GDM1 (cell line): ENCODE measurements at regions not wholly inside any gene's neighbourhood (a gene's known extent, or its start where the extent isn't known, plus 50 kb on each side); places are given as distances from the start of the nearest gene placed in this dataset.

ENCODE experiments used
- DNase-seq: peaks from one replicate; lab custom pipeline; 2025; lab: John Stamatoyannopoulos, UW

DNA sequence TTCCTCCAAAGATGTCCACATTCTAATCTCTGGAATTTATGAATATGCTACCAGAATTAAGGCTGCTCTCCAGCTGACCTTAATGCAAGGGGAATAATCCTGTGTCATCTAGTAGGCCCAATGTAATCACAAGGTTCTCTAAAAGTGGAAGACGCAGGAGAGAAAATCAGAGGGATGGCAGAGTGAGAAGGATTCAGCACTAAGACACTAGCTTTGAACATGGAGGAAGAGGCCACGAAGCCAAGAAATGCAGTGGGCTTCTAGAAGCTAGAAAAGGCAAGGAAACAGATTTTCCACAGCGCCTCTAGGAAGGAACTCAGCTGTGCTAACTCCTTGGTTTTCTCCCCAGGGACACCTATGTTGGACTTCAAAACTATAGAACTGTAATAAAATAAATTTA, 240.7 kb upstream of the TRAM1L1 start:
- DNase-seq, result no peak

DNA sequence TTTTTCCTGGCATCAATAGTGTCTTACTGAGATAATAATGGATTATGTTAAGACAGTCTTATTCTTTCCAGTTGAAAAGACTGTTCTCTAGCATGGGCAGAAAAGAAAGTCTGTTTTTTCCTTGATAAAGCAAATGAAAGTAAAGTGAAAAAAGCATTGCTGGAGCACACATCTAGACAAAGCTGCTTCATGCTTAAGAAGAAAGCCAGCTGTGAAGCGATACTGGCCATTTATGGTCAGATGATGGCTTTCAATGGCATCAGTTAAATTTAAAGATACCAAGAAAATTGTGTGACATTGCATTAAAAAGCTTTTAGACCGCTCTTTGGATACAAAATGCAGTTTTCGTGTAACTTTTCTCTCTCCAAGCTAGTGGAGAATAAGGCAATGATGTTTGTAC, 242.1 kb upstream of the TRAM1L1 start:
- DNase-seq, result no peak

- DNase-seq, result no peak
Observed at GRCh38 chr4:117328333-117328732, 243.0 kb upstream of the TRAM1L1 start.

GRCh38 chr4:117331817-117332216, 246.4 kb upstream of the TRAM1L1 start:
- DNase-seq, result no peak

GRCh38 chr4:117334451-117335188, 249.2 kb upstream of the TRAM1L1 start:
- DNase-seq, result no peak

DNA sequence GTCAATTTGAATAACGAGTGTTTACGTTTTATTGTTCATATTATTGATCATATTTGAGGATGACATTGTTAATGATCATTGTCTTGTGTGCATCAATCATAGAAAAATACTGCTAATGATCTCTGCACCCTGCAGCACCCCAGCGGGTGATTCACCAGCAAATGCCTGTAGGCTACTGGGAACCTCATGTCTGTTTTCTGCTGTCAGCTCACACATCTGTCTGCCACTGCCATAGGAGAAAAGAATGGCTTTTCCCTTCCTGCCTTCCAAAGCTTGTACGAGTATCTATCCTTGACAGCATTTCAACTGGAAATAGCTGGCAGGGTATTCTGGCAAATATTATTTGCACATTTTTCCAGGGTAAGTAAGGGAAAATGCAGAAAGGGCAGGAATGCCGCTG, 272.1 kb upstream of the TRAM1L1 start:
- no peak for DNase-seq

- no peak for DNase-seq
Observed at GRCh38 chr4:117357866-117358265, 272.5 kb upstream of the TRAM1L1 start.

DNA sequence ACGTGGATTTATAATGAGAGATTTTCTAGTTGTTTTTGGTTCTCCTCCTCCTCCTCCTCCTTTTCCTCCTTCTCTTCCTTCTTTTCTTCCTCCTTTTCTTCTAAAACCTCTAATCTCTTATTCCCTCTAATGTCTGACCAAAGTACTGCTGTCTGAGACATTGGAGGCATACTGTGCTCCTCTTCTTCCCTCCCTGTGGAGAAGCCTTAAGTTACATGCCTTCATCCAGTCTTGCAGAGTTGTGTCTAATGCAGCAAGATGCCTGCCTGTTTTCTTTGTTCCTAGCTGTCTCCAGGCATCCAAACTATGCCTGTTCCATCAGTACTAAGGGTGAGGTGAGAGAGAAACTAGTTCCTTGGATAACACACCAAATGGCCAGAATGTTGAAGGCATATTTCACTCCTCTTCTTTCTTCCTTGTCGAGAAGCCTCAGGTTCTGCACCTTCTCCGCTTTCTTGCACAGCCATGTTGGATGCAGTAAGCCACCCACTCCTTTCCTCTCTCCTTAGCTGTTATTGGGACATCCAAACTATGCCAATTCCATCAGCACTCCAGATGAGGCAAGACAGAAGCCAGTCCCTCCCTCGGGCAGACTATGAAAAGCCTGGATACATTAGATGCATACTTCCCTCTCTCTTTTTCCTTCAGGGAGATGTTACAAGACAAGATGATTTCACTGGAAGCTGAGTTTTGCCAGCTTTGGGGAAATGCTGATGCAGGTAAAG, 285.7 kb upstream of the TRAM1L1 start:
- DNase-seq, result no peak

GRCh38 chr4:117375101-117375500, 289.7 kb upstream of the TRAM1L1 start:
- DNase-seq, result no peak

DNA sequence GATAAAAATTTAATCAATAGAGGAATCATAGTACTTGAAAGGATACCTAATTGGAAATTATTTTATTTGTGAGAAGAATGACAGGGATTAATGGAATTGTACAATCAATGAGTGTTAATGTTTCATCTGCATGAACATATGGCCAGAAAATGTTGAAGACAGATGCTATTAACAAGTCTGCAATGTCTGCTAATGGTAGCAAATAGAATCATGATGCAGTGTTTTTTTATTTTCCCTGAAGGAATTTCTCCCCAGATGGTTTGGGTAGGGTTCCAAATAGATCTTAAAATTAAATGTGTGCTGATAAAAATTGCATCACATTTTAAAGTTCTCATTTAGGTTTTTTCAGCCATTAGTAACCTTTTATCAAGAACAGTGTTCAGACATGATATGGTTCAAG, 291.3 kb upstream of the TRAM1L1 start:
- no peak for DNase-seq

DNA sequence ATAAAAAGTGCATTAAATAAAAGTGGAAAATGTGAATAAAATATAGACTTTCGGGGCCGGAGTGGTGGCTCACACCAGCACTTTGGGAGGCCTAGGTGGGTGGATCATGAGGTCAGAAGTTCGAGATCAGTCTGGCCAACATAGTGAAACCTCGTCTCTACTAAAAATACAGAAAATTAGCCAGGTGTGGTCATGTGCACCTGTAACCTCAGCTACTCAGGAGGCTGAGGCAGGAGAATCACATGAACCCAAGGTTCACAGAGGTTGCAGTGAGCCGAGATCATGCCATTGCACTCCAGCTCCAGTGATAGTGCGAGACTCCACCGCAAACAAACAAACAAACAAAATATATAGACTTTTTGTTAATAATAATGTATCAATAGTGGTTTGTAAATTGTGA, 293.6 kb upstream of the TRAM1L1 start:
- no peak for DNase-seq

DNA sequence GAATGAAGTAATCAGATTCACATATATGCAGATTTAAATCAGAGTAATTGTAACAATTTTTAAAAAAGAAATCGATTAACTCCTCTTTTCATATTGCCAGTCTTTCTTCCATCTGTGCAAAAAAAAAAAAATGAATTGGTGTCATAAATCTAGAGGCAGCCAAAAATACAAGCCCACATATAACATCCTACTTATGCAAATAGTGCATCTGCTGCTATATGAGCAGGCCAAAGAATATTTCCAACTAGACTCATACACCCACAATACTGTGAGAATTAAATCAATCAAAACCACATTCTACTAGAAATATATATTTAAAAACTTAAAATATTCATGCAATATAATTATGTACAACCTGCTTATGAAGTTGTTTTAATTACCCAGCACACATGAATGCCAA, 298.1 kb upstream of the TRAM1L1 start:
- DNase-seq, result no peak

DNA sequence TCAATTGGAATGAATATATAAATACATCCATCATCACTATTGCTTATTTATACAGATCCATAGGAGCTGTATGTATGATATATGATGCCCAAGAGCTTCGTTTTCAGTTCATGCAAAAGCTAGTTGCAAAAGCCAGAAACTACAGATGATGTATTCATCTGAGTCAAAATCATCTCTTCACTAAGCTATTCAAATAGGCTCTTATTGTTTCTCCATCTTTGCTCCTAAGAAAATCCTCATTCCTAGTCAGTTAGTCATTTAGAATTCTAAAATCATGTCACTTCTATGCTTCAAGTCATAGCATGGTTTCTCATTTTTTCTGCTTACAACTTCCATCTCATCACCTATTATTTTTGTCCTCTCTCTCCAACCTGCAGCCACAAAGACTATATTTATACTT, 300.1 kb upstream of the TRAM1L1 start:
- DNase-seq, result no peak

DNA sequence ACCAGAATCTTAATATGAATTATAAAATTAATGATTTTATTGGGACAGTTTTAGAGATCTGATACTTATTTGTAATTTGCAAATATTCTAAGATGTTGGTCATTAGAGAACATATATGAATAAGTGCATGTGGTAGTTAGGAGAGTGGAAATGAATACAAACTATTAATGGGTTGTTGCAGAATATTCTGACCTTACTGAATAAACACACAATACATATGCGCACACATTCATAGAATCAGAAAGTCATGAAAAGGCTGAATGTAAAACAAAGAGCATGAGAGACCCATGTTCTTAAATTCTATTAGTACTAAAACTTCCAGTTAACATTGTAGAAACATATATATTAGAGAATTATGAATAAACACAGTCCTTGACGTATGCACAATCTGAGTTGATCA, 301.7 kb upstream of the TRAM1L1 start:
- DNase-seq, result no peak

GRCh38 chr4:117400039-117400835, 314.9 kb upstream of the TRAM1L1 start:
- DNase-seq, result no peak

DNA sequence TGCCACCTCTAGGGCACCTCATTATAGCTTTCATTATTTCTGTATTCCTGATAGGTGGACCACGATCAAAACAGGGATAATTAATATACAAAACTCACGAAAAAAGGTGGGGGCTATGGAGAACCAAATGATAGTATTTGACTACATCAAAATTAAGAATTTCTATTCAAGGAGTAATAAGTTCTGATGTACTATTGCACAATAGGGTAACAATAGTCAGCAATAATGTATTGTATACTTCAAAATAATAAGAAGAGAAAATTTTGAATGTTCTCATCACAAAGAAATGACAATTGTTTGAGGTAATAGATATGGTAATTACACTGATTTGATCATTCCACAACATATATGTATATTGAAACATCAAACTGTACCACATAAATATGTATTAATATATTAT, 327.3 kb upstream of the TRAM1L1 start:
- no peak for DNase-seq

GRCh38 chr4:117417856-117418255, 332.5 kb upstream of the TRAM1L1 start:
- DNase-seq, result no peak

DNA sequence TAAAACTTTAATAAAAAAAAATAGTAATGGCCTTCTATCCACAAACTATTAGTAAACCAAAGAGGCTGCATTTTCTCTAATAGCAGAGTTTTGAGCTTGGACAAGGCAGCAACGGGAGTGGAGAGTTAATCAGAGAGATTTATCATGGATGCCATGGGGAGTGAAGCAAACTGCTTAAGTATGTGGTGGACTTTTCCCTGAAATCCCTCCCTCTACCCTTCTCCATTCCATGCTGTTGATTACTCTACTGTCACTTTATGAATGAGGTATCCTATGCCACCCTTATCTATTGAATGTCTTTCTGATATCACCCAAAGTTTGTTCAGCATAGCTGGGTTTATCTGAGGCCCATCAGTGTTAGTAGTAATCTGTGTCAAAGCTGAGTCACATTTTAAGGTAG, 335.6 kb upstream of the TRAM1L1 start:
- no peak for DNase-seq

GRCh38 chr4:117421706-117422105, 336.3 kb upstream of the TRAM1L1 start:
- no peak for DNase-seq

GRCh38 chr4:117422297-117422696, 336.9 kb upstream of the TRAM1L1 start:
- DNase-seq, result no peak

- no peak for DNase-seq
Observed at GRCh38 chr4:117425636-117426035, 340.3 kb upstream of the TRAM1L1 start.

- DNase-seq, result no peak
Observed at GRCh38 chr4:117428536-117428935, 343.2 kb upstream of the TRAM1L1 start.

GRCh38 chr4:117429061-117429460, 343.7 kb upstream of the TRAM1L1 start:
- DNase-seq, result no peak
